ENCODE measurements at regions not wholly inside any gene's neighbourhood (a gene's known extent, or its start where the extent isn't known, plus 50 kb on each side); places are given as distances from the start of the nearest gene placed in this dataset.
A peak's percentile ranks its signal among the peaks of the same experiment; 100 is the strongest.
"Not testable (repeated sequence)": the region's sequence is repeated elsewhere in the genome, so short reads cannot be mapped to it uniquely, and the experiment has no call there.

GRCh38 chrY:7310482-7311269 is 399.1 kb upstream of the AMELY start:
- no peak for DNase-seq (ENCODE audit: low spot score)

- no peak for DNase-seq (ENCODE audit: low spot score)
Measured at GRCh38 chrY:7308816-7309215, 397.3 kb upstream of the AMELY start.

- DNase-seq (ENCODE audit: low spot score), result no peak
Measured at GRCh38 chrY:7302306-7302705, 390.8 kb upstream of the AMELY start.

GRCh38 chrY:7299960-7300359 is 388.4 kb upstream of the AMELY start:
- no peak for DNase-seq (ENCODE audit: low spot score)

- DNase-seq (ENCODE audit: low spot score), result no peak
Measured at GRCh38 chrY:7292113-7292512, 380.6 kb upstream of the AMELY start.

- DNase-seq (ENCODE audit: low spot score), result no peak
Measured at GRCh38 chrY:7289889-7290833, 378.6 kb upstream of the AMELY start.

GRCh38 chrY:7288611-7289010 is 377.1 kb upstream of the AMELY start:
- DNase-seq (ENCODE audit: low spot score), result no peak

- DNase-seq (ENCODE audit: low spot score), result not testable (repeated sequence)
Measured at GRCh38 chrY:7287963-7288362, 376.4 kb upstream of the AMELY start.

GRCh38 chrY:7285388-7285787 is 373.8 kb upstream of the AMELY start:
- DNase-seq (ENCODE audit: low spot score), result no peak

- DNase-seq (ENCODE audit: low spot score), result no peak
Measured at GRCh38 chrY:7283001-7283400, 371.4 kb upstream of the AMELY start.

GRCh38 chrY:7280151-7280740 is 368.7 kb upstream of the AMELY start:
- DNase-seq (ENCODE audit: low spot score), result not testable (repeated sequence)

- no peak for DNase-seq (ENCODE audit: low spot score)
Measured at GRCh38 chrY:7275751-7276150, 364.2 kb upstream of the AMELY start.

GRCh38 chrY:7275014-7275413 is 363.5 kb upstream of the AMELY start:
- DNase-seq (ENCODE audit: low spot score), result no peak

GRCh38 chrY:7274369-7274913 is 362.9 kb upstream of the AMELY start:
- peak; percentile 10 for DNase-seq (ENCODE audit: low spot score)

- peak; percentile 65 for DNase-seq (ENCODE audit: low spot score)
Measured at GRCh38 chrY:7273587-7274203, 362.1 kb upstream of the AMELY start.

- DNase-seq (ENCODE audit: low spot score), result peak; percentile 24
Measured at GRCh38 chrY:7272556-7273195, 361.1 kb upstream of the AMELY start.

GRCh38 chrY:7263773-7264172 is 352.2 kb upstream of the AMELY start:
- DNase-seq (ENCODE audit: low spot score), result peak; percentile 4

GRCh38 chrY:7262531-7262930 is 351.0 kb upstream of the AMELY start:
- no peak for DNase-seq (ENCODE audit: low spot score)

GRCh38 chrY:7261254-7261653 is 349.7 kb upstream of the AMELY start:
- DNase-seq (ENCODE audit: low spot score), result no peak

- no peak for DNase-seq (ENCODE audit: low spot score)
Measured at GRCh38 chrY:7240101-7240500, 328.5 kb upstream of the AMELY start.

- no peak for DNase-seq (ENCODE audit: low spot score)
Measured at GRCh38 chrY:7211971-7212370, 300.4 kb upstream of the AMELY start.
